GM12878 (cell line): ENCODE measurements at regions not wholly inside any gene's neighbourhood (a gene's known extent, or its start where the extent isn't known, plus 50 kb on each side); places are given as distances from the start of the nearest gene placed in this dataset.

Experiments used
- ATAC-seq: fragments of 200-7000 bp; cut with Tn5 transposase; 3 replicates; pipeline ENCODE4 v1.9.1; 2020; ENCODE audit warnings: mild to moderate bottlenecking, moderate library complexity
- BruUV-seq: library from RNA; stranded (reverse); fragments of 400-500 nt; replicated peaks from 2 replicates; lab custom pipeline; 2021; lab: Mats Ljungman, UMichigan
- CTCF ChIA-PET: fragments of 300-600 bp; sonication (Branson Sonifier 250); formaldehyde crosslinking; extraction: SDS; loops from one replicate; lab custom pipeline; 2021; ENCODE audit warnings: inconsistent platforms; lab: Yijun Ruan, JAX
- POLR2A ChIA-PET: fragments of 350-600 bp; formaldehyde crosslinking; extraction: SDS; loops from one replicate; lab custom pipeline; 2021; ENCODE audit warnings: inconsistent platforms; lab: Charles Lee
- RAD21 ChIA-PET: fragments of 300-600 bp; sonication (Branson Sonifier 250); formaldehyde crosslinking; loops from one replicate; lab custom pipeline; 2023; ENCODE audit warnings: antibody characterized with exemption; ENCODE audit not compliant: unreplicated experiment; lab: Charles Lee
- SMC1A ChIA-PET: fragments of 300-600 bp; sonication (Branson Sonifier 250); formaldehyde crosslinking; loops from one replicate; lab custom pipeline; 2023; ENCODE audit not compliant: unreplicated experiment, uncharacterized antibody; lab: Charles Lee
- DNase-seq: peaks from one replicate; pipeline ENCODE4 v3.0.0-alpha.2; 2011; ENCODE audit warnings: low read depth, low spot score
- FAIRE-seq: peaks from 3 replicates; lab custom pipeline; 2011; peaks lifted over from hg19 to GRCh38; lab: Jason Lieb, UNC
- H2AFZ ChIP-seq: 2 replicates; pipeline ENCODE4 v1.6.0; 2011; ENCODE audit warnings: low read depth, low read length, control low read depth; ENCODE audit not compliant: control insufficient read depth
- H3K27ac ChIP-seq: 2 replicates; pipeline ENCODE4 v1.5.1; 2011; ENCODE audit warnings: control low read depth; ENCODE audit not compliant: control insufficient read depth, insufficient read depth
- H3K27me3 ChIP-seq, 2 experiments: replicated peaks in 1 of 2; 2 replicates each; pipeline versions ENCODE4 v1.6.0 to v1.6.1; 2011; ENCODE audit warnings: low read length in 1 of 2; ENCODE audit not compliant: control insufficient read depth in 2 of 2, insufficient read depth in 2 of 2
- H3K36me3 ChIP-seq, 2 experiments: 2 replicates each; pipeline ENCODE4 v1.5.1; 2011; ENCODE audit warnings: low read length in 1 of 2; ENCODE audit not compliant: control insufficient read depth in 2 of 2, insufficient read depth in 2 of 2
- H3K4me1 ChIP-seq: 2 replicates; pipeline ENCODE4 v1.6.1; 2011; ENCODE audit warnings: mild to moderate bottlenecking, low read length, moderate library complexity, mixed read lengths; ENCODE audit not compliant: control insufficient read depth, insufficient read depth
- H3K4me2 ChIP-seq: 2 replicates; pipeline ENCODE4 v1.6.0; 2011; ENCODE audit warnings: control low read depth; ENCODE audit not compliant: control insufficient read depth, insufficient read depth
- H3K4me3 ChIP-seq: fragments of 200-600 bp; sonication (generic); 2 replicates; pipeline ENCODE4 v1.5.1; 2016
- H3K79me2 ChIP-seq: 2 replicates; pipeline ENCODE4 v1.6.0; 2011; ENCODE audit warnings: low read length; ENCODE audit not compliant: control insufficient read depth, insufficient read depth
- H3K9ac ChIP-seq: 2 replicates; pipeline ENCODE4 v1.8.0; 2011; ENCODE audit warnings: low read length, control low read depth, mixed read lengths; ENCODE audit not compliant: control insufficient read depth, insufficient read depth
- H3K9me3 ChIP-seq: replicated peaks from 3 replicates; pipeline ENCODE4 v1.5.1; 2011; ENCODE audit warnings: mild to moderate bottlenecking, low read length; ENCODE audit not compliant: control insufficient read depth, insufficient read depth
- H4K20me1 ChIP-seq: 2 replicates; pipeline ENCODE4 v1.6.0; 2011; ENCODE audit not compliant: control insufficient read depth, insufficient read depth
- EP300 ChIP-seq, 2 experiments: fragments of 150-350 bp in 1 of 2; IDR thresholded peaks; 2 replicates each; pipeline ENCODE4 v1.6.1; 2011 to 2012; ENCODE audit warnings: low read depth in 2 of 2, low read length in 2 of 2, borderline replicate concordance in 1 of 2, improper control_type of control experiment in 1 of 2, inconsistent platforms in 1 of 2; ENCODE audit not compliant: control insufficient read depth in 1 of 2
- NKRF ChIP-seq: fragments of 450-650 bp; conservative IDR thresholded peaks from 2 replicates; pipeline ENCODE4 v1.6.1; 2017; ENCODE audit warnings: mild to moderate bottlenecking, moderate library complexity
- RAD51 ChIP-seq: fragments of 450-650 bp; IDR thresholded peaks from 2 replicates; pipeline ENCODE4 v1.6.1; 2016; ENCODE audit warnings: moderate library complexity, mild to moderate bottlenecking, inconsistent platforms
- RCOR1 ChIP-seq: conservative IDR thresholded peaks from 2 replicates; pipeline ENCODE4 v1.6.1; 2012; ENCODE audit warnings: low read depth, low read length, improper control_type of control experiment
- REST ChIP-seq: IDR thresholded peaks from 2 replicates; pipeline ENCODE4 v1.6.1; 2012; ENCODE audit warnings: mild to moderate bottlenecking, low read depth, low read length
- ZBTB4 ChIP-seq: fragments of 450-650 bp; formaldehyde crosslinking; IDR thresholded peaks from 2 replicates; pipeline ENCODE4 v1.4.0; 2022; ENCODE audit warnings: mild to moderate bottlenecking, moderate library complexity
- ZNF687 ChIP-seq: fragments of 450-650 bp; IDR thresholded peaks from 2 replicates; pipeline ENCODE4 v1.6.1; 2017; ENCODE audit warnings: mild to moderate bottlenecking, moderate library complexity
- WGBS: methylation state at CpG from one replicate; pipeline ENCODE4 v1.1.6; 2016; ENCODE audit warnings: low lambda C conversion rate; ENCODE audit not compliant: insufficient replicate concordance, insufficient coverage; ENCODE audit errors: missing lambda C conversion rate; 5-methylcytosine and 5-hydroxymethylcytosine counted together
- in situ Hi-C: fragments of 300-500 bp; cut with MboI; formaldehyde crosslinking; loops from 9 replicates; pipeline ENCODE4 v1.14.3; 2018; ENCODE audit warnings: mixed read lengths
- intact Hi-C: fragments of 100-400 bp; cut with micrococcal nuclease; formaldehyde crosslinking; loops from one replicate; pipeline ENCODE4 v1.14.2; 2022; ENCODE audit not compliant: unreplicated experiment

- FAIRE-seq (no peak), ATAC-seq (no peak), DNase-seq (no peak)
- H3K27ac ChIP-seq, result no peak overlapping the region
- H3K4me1 ChIP-seq, result peaks cover 4% of the 10 kb centered on the region; the same call in 1 of the 2 replicates
- H3K27me3 ChIP-seq, result no peaks in the 10 kb centered on the region
- H3K4me2 ChIP-seq, result no peak overlapping the region
- no peaks in the 10 kb centered on the region for H3K79me2 ChIP-seq
- RAD21 ChIA-PET, result no interaction called here
- H3K4me3 ChIP-seq, result no peak overlapping the region
- H3K36me3 ChIP-seq, result no peaks in the 10 kb centered on the region
- BruUV-seq, result no TSS peak
- 96% methylated on average over 1 of the region's 1 CpG for WGBS
- SMC1A ChIA-PET, result no interaction called here
- POLR2A ChIA-PET, result no interaction called here
- in situ Hi-C loops (no loop called here), intact Hi-C loops (no loop called here)
- H3K9me3 ChIP-seq, result no peaks in the 10 kb centered on the region
- H4K20me1 ChIP-seq, result no peaks in the 10 kb centered on the region
- no peak overlapping the region for H3K9ac ChIP-seq
- H2AFZ ChIP-seq, result no peak overlapping the region
- CTCF ChIA-PET, result no interaction called here
- no peak for TF ChIP-seq RCOR1
- no peak for TF ChIP-seq ZBTB4 (CRISPR knock-in tag)
- no peak for TF ChIP-seq RAD51
- no peak for TF ChIP-seq NKRF
- no peak for TF ChIP-seq REST
- TF ChIP-seq ZNF687, result no peak
- TF ChIP-seq EP300 (IDR thresholded peaks at IDR 0.05; ENCODE audit: borderline replicate concordance in 1 of 2, control insufficient read depth in 1 of 2, low read depth in 2 of 2, low read length in 2 of 2), result no peak
Observed at GRCh38 chr12:75807494-75807893, 224.1 kb downstream of the PHLDA1 start.
